ENCODE measurements at regions not wholly inside any gene's neighbourhood (a gene's known extent, or its start where the extent isn't known, plus 50 kb on each side); places are given as distances from the start of the nearest gene placed in this dataset.

DNA sequence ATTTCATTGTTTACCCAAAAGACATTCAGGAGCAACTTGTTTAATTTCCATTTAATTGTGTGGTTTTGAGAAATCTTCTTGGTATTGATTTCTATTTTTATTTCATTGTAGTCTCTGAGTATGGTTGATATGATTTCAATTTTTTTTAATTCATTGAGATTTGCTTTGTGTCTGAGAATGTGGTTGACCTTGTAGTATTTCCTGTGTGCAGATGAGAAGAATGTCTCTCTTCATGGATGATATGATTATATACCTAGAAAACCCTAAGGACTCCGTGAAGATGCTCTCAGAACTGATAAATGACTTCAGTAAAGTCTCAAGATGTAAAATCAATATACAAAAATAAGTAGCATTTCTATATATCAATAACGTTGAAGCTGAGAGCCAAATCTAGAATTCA lies 202.4 kb upstream of the CDH9 start:
- Histone ChIP-seq H3K4me2 (no peak overlapping the region), H3K27me3 (ENCODE audit: insufficient read depth) (no peaks in the 10 kb centered on the region), H3K27ac (ENCODE audit: low read depth) (no peak overlapping the region), H3K4me1 (ENCODE audit: insufficient read depth) (no peaks in the 10 kb centered on the region), H2AFZ (no peak overlapping the region), H3K4me3 (no peak overlapping the region), H4K20me1 (replicated peaks; ENCODE audit: insufficient read depth) (no peaks in the 10 kb centered on the region), H3F3A (replicated peaks; ENCODE audit: low read depth) (no peaks in the 10 kb centered on the region), H3K36me3 (ENCODE audit: insufficient read depth) (no peaks in the 10 kb centered on the region), H3K9me2 (ENCODE audit: insufficient read depth) (no peaks in the 10 kb centered on the region), H3K79me2 (replicated peaks; ENCODE audit: insufficient read depth) (no peaks in the 10 kb centered on the region)
- Mint-ChIP-seq H3K36me3 (ENCODE audit: low read depth) (no peaks in the 10 kb centered on the region), H3K4me1 (no peaks in the 10 kb centered on the region), H3K9me3 (no peaks in the 10 kb centered on the region), H3K4me3 (no peak overlapping the region), H3K27ac (no peak overlapping the region), H3K27me3 (ENCODE audit: insufficient read depth, low read depth, poor library complexity) (no peaks in the 10 kb centered on the region)
- no peak for TF ChIP-seq EZH2 (IDR thresholded peaks at IDR 0.05; ENCODE audit: low read depth, unreplicated experiment)
- TF ChIP-seq, protein P1, sequence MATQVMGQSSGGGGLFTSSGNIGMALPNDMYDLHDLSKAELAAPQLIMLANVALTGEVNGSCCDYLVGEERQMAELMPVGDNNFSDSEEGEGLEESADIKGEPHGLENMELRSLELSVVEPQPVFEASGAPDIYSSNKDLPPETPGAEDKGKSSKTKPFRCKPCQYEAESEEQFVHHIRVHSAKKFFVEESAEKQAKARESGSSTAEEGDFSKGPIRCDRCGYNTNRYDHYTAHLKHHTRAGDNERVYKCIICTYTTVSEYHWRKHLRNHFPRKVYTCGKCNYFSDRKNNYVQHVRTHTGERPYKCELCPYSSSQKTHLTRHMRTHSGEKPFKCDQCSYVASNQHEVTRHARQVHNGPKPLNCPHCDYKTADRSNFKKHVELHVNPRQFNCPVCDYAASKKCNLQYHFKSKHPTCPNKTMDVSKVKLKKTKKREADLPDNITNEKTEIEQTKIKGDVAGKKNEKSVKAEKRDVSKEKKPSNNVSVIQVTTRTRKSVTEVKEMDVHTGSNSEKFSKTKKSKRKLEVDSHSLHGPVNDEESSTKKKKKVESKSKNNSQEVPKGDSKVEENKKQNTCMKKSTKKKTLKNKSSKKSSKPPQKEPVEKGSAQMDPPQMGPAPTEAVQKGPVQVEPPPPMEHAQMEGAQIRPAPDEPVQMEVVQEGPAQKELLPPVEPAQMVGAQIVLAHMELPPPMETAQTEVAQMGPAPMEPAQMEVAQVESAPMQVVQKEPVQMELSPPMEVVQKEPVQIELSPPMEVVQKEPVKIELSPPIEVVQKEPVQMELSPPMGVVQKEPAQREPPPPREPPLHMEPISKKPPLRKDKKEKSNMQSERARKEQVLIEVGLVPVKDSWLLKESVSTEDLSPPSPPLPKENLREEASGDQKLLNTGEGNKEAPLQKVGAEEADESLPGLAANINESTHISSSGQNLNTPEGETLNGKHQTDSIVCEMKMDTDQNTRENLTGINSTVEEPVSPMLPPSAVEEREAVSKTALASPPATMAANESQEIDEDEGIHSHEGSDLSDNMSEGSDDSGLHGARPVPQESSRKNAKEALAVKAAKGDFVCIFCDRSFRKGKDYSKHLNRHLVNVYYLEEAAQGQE (IDR thresholded peaks at IDR 0.05; ENCODE audit: unreplicated experiment), result no peak
- no peak for DNase-seq (ENCODE audit: low spot score)
- ATAC-seq, result no peak

DNA sequence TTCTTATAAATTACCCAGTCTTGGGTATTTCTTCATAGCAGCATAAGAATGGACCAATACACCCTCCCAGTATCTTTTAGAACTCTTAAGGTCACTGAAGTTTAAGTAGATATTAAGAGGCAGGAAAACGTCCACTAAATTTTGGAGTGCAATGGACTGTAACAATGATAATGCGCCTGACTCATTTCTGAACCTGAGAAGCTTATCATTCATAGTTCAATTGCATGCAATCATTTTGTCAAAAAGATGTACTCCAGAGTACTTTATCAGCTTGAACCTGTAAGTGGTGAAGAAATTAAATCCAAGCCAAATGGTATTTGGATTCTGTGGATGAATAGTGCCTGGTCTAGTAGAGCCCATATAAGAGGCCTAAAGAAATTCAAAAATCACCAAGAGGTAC lies 196.5 kb upstream of the CDH9 start:
- H3F3A ChIP-seq (replicated peaks; ENCODE audit: low read depth), result no peaks in the 10 kb centered on the region
- H2AFZ ChIP-seq, result no peak overlapping the region
- no peak overlapping the region for H3K27ac Mint-ChIP-seq
- no peak overlapping the region for H3K4me3 Mint-ChIP-seq
- H3K36me3 Mint-ChIP-seq (ENCODE audit: low read depth), result no peaks in the 10 kb centered on the region
- no peaks in the 10 kb centered on the region for H3K27me3 ChIP-seq (ENCODE audit: insufficient read depth)
- DNase-seq (ENCODE audit: low spot score) (no peak), ATAC-seq (no peak)
- TF ChIP-seq, protein P2, sequence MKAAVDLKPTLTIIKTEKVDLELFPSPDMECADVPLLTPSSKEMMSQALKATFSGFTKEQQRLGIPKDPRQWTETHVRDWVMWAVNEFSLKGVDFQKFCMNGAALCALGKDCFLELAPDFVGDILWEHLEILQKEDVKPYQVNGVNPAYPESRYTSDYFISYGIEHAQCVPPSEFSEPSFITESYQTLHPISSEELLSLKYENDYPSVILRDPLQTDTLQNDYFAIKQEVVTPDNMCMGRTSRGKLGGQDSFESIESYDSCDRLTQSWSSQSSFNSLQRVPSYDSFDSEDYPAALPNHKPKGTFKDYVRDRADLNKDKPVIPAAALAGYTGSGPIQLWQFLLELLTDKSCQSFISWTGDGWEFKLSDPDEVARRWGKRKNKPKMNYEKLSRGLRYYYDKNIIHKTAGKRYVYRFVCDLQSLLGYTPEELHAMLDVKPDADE (IDR thresholded peaks at IDR 0.05), result no peak
- TF ChIP-seq STAT1 (IDR thresholded peaks at IDR 0.05; ENCODE audit: unreplicated experiment) (no peak), NANOG (IDR thresholded peaks at IDR 0.05; ENCODE audit: borderline replicate concordance) (no peak), ZNF331 (CRISPR knock-in tag; IDR thresholded peaks at IDR 0.05; ENCODE audit: low read depth) (no peak), CREB1 (CRISPR knock-in tag; IDR thresholded peaks at IDR 0.05; ENCODE audit: low read depth) (no peak)
- TF ChIP-seq, protein P1 (IDR thresholded peaks at IDR 0.05; ENCODE audit: unreplicated experiment), result no peak
- H3K4me1 ChIP-seq (ENCODE audit: insufficient read depth), result no peaks in the 10 kb centered on the region
- no peak overlapping the region for H3K4me2 ChIP-seq
- no peaks in the 10 kb centered on the region for H3K9me2 ChIP-seq (ENCODE audit: insufficient read depth)
- no peak overlapping the region for H3K4me3 ChIP-seq
- H3K9me3 Mint-ChIP-seq, result no peaks in the 10 kb centered on the region
- no peaks in the 10 kb centered on the region for H3K4me1 Mint-ChIP-seq
- no peaks in the 10 kb centered on the region for H4K20me1 ChIP-seq (replicated peaks; ENCODE audit: insufficient read depth)
- no peaks in the 10 kb centered on the region for H3K79me2 ChIP-seq (replicated peaks; ENCODE audit: insufficient read depth)
- no peak overlapping the region for H3K27ac ChIP-seq (ENCODE audit: low read depth)
- H3K27me3 Mint-ChIP-seq (ENCODE audit: insufficient read depth, low read depth, poor library complexity), result no peaks in the 10 kb centered on the region
- no peaks in the 10 kb centered on the region for H3K36me3 ChIP-seq (ENCODE audit: insufficient read depth)

Data from GM23338 (cell line).